Fibroblast of lung (primary cell): ENCODE measurements at regions not wholly inside any gene's neighbourhood (a gene's known extent, or its start where the extent isn't known, plus 50 kb on each side); places are given as distances from the start of the nearest gene placed in this dataset.

Experiments used
- DNase-seq, 2 donors: peaks; one replicate each; pipeline versions ENCODE4 v3.0.0 to v3.0.0-alpha.2; 2010; ENCODE audit warnings: low read depth in 2 of 2
- H2AFZ ChIP-seq: 2 replicates; pipeline ENCODE4 v1.5.1; 2012; ENCODE audit warnings: low read length, control low read depth, inconsistent platforms
- H3K27ac ChIP-seq: 2 replicates; pipeline ENCODE4 v1.5.1; 2011; ENCODE audit warnings: low read length, control low read depth; ENCODE audit not compliant: insufficient read depth
- H3K27me3 ChIP-seq: 2 replicates; pipeline ENCODE4 v1.5.1; 2011; ENCODE audit warnings: mild to moderate bottlenecking, low read length; ENCODE audit not compliant: control insufficient read depth, insufficient read depth
- H3K36me3 ChIP-seq: 2 replicates; pipeline ENCODE4 v1.5.1; 2011; ENCODE audit warnings: low read length; ENCODE audit not compliant: control insufficient read depth, insufficient read depth
- H3K4me1 ChIP-seq: 2 replicates; pipeline ENCODE4 v1.5.1; 2011; ENCODE audit warnings: low read length; ENCODE audit not compliant: control insufficient read depth, insufficient read depth; ENCODE audit errors: extremely low read depth
- H3K4me2 ChIP-seq: 2 replicates; pipeline ENCODE4 v1.5.1; 2011; ENCODE audit warnings: low read length, control low read depth; ENCODE audit not compliant: insufficient read depth; ENCODE audit errors: extremely low read depth
- H3K4me3 ChIP-seq, 4 experiments: fragments of 200-600 bp in 1 of 4; sonication (generic) in 1 of 4; replicated peaks in 1 of 4; 2 replicates each; pipeline ENCODE4 v1.5.1; 2011 to 2016; ENCODE audit warnings: low read length in 4 of 4, low read depth in 3 of 4, mild to moderate bottlenecking in 3 of 4, control low read depth in 2 of 4, inconsistent platforms in 1 of 4, mixed read lengths in 1 of 4; ENCODE audit not compliant: insufficient read depth in 1 of 4; ENCODE audit errors: control extremely low read depth in 1 of 4
- H3K79me2 ChIP-seq: 2 replicates; pipeline ENCODE4 v1.5.1; 2012; ENCODE audit warnings: mild to moderate bottlenecking, low read length, inconsistent platforms; ENCODE audit not compliant: control insufficient read depth, insufficient read depth
- H3K9ac ChIP-seq: 2 replicates; pipeline ENCODE4 v1.5.1; 2011; ENCODE audit warnings: mild to moderate bottlenecking, low read length, control low read depth; ENCODE audit not compliant: insufficient read depth
- H3K9me3 ChIP-seq: 2 replicates; pipeline ENCODE4 v1.5.1; 2012; ENCODE audit warnings: low read depth, low read length; ENCODE audit not compliant: control insufficient read depth, insufficient read depth
- H4K20me1 ChIP-seq: 2 replicates; pipeline ENCODE4 v1.5.1; 2011; ENCODE audit warnings: low read length; ENCODE audit not compliant: control insufficient read depth, insufficient read depth; ENCODE audit errors: extremely low read depth
- CTCF ChIP-seq, 2 donors: IDR thresholded peaks in 1 of 2; conservative IDR thresholded peaks in 1 of 2; 1 replicate in 1 of 2; 2 replicates in 1 of 2; pipeline ENCODE4 v1.5.1; 2011 to 2012; ENCODE audit warnings: low read length in 2 of 2, control low read depth in 1 of 2, inconsistent platforms in 1 of 2, low read depth in 1 of 2, mild to moderate bottlenecking in 1 of 2
- EZH2 ChIP-seq: IDR thresholded peaks from 2 replicates; pipeline ENCODE4 v1.5.1; 2012; ENCODE audit warnings: low read length, control low read depth, mild to moderate bottlenecking; ENCODE audit errors: missing control alignments

GRCh38 chr2:183292028-183292427, 167.8 kb downstream of the NUP35 start:
- no peaks in the 10 kb centered on the region for H3K4me1 ChIP-seq

GRCh38 chr2:183339311-183339710, 215.1 kb downstream of the NUP35 start:
- Histone ChIP-seq H3K4me1 (no peaks in the 10 kb centered on the region), H3K79me2 (no peaks in the 10 kb centered on the region), H3K4me3 (no peak overlapping the region)

More at GRCh38 chr2:183292028-183292427, 167.8 kb downstream of the NUP35 start:
- Histone ChIP-seq H4K20me1 (no peaks in the 10 kb centered on the region), H3K79me2 (no peaks in the 10 kb centered on the region), H3K27me3 (no peaks in the 10 kb centered on the region), H3K4me2 (no peak overlapping the region), H3K9me3 (no peaks in the 10 kb centered on the region), H3K4me3 (no peak overlapping the region), H2AFZ (no peak overlapping the region), H3K36me3 (no peaks in the 10 kb centered on the region), H3K27ac (no peak overlapping the region), H3K9ac (no peak overlapping the region)
- no peak for TF ChIP-seq EZH2
- TF ChIP-seq CTCF (conservative IDR thresholded peaks at IDR 0.05 in 1 of 2, IDR thresholded peaks at IDR 0.05 in 1 of 2; ENCODE audit: low read depth in 1 of 2, low read length in 2 of 2): no peak
- no peak for DNase-seq

GRCh38 chr2:183341057-183341456, 216.8 kb downstream of the NUP35 start:
- Histone ChIP-seq H3K9me3 (no peaks in the 10 kb centered on the region), H3K79me2 (no peaks in the 10 kb centered on the region), H3K4me1 (no peaks in the 10 kb centered on the region), H2AFZ (no peak overlapping the region), H3K27me3 (no peaks in the 10 kb centered on the region), H3K27ac (no peak overlapping the region), H3K4me2 (no peak overlapping the region), H3K4me3 (no peak overlapping the region), H4K20me1 (no peaks in the 10 kb centered on the region), H3K36me3 (no peaks in the 10 kb centered on the region), H3K9ac (no peak overlapping the region)
- TF ChIP-seq EZH2 (no peak), CTCF (conservative IDR thresholded peaks at IDR 0.05 in 1 of 2, IDR thresholded peaks at IDR 0.05 in 1 of 2; ENCODE audit: low read depth in 1 of 2, low read length in 2 of 2) (no peak)
- DNase-seq: no peak

More at GRCh38 chr2:183339311-183339710, 215.1 kb downstream of the NUP35 start:
- Histone ChIP-seq H2AFZ (no peak overlapping the region), H3K4me2 (no peak overlapping the region), H3K27ac (no peak overlapping the region), H3K9ac (no peak overlapping the region), H3K36me3 (no peaks in the 10 kb centered on the region), H3K9me3 (no peaks in the 10 kb centered on the region), H4K20me1 (no peaks in the 10 kb centered on the region), H3K27me3 (no peaks in the 10 kb centered on the region)
- no peak for DNase-seq
- TF ChIP-seq CTCF (conservative IDR thresholded peaks at IDR 0.05 in 1 of 2, IDR thresholded peaks at IDR 0.05 in 1 of 2; ENCODE audit: low read depth in 1 of 2, low read length in 2 of 2) (no peak), EZH2 (no peak)
